ENCODE measurements at regions not wholly inside any gene's neighbourhood (a gene's known extent, or its start where the extent isn't known, plus 50 kb on each side); places are given as distances from the start of the nearest gene placed in this dataset.
"Not testable (repeated sequence)": the region's sequence is repeated elsewhere in the genome, so short reads cannot be mapped to it uniquely, and the experiment has no call there.

- DNase-seq = no peak
Observed at GRCh38 chr11:134612140-134613030, 200.3 kb upstream of the B3GAT1 start.

GRCh38 chr11:134611537-134611936, 199.5 kb upstream of the B3GAT1 start:
- DNase-seq = no peak

GRCh38 chr11:134610116-134610910, 198.3 kb upstream of the B3GAT1 start:
- no peak for DNase-seq

- no peak for DNase-seq
Observed at GRCh38 chr11:134609361-134610115, 197.5 kb upstream of the B3GAT1 start.

- no peak for DNase-seq
Observed at GRCh38 chr11:134607963-134608750, 196.1 kb upstream of the B3GAT1 start.

- DNase-seq = no peak
Observed at GRCh38 chr11:134606251-134606650, 194.2 kb upstream of the B3GAT1 start.

- no peak for DNase-seq
Observed at GRCh38 chr11:134604886-134605285, 192.8 kb upstream of the B3GAT1 start.

- DNase-seq = no peak
Observed at GRCh38 chr11:134599299-134599771, 187.3 kb upstream of the B3GAT1 start.

- no peak for DNase-seq
Observed at GRCh38 chr11:134598368-134598767, 186.3 kb upstream of the B3GAT1 start.

- no peak for DNase-seq
Observed at GRCh38 chr11:134597452-134597851, 185.4 kb upstream of the B3GAT1 start.

GRCh38 chr11:134596404-134596803, 184.4 kb upstream of the B3GAT1 start:
- no peak for DNase-seq

- DNase-seq = peak in 2 of 5 donors; percentile 5 to 39
Observed at GRCh38 chr11:134592391-134592990, 180.4 kb upstream of the B3GAT1 start.

- DNase-seq = no peak
Observed at GRCh38 chr11:134591338-134591737, 179.3 kb upstream of the B3GAT1 start.

GRCh38 chr11:134589129-134589528, 177.1 kb upstream of the B3GAT1 start:
- no peak for DNase-seq

GRCh38 chr11:134588460-134589110, 176.5 kb upstream of the B3GAT1 start:
- not testable (repeated sequence) for DNase-seq

GRCh38 chr11:134587345-134587744, 175.3 kb upstream of the B3GAT1 start:
- no peak for DNase-seq

- no peak for DNase-seq
Observed at GRCh38 chr11:134586726-134587125, 174.7 kb upstream of the B3GAT1 start.

- no peak for DNase-seq
Observed at GRCh38 chr11:134585666-134586610, 173.9 kb upstream of the B3GAT1 start.

- no peak for DNase-seq
Observed at GRCh38 chr11:134584706-134585445, 172.8 kb upstream of the B3GAT1 start.

All from T-helper 1 cell (primary cell).